GM12864 (cell line): ENCODE measurements at regions not wholly inside any gene's neighbourhood (a gene's known extent, or its start where the extent isn't known, plus 50 kb on each side); places are given as distances from the start of the nearest gene placed in this dataset.

Experiments
- DNase-seq: peaks from one replicate; pipeline ENCODE4 v3.0.0-alpha.2; 2011; ENCODE audit warnings: low read depth
- H3K4me3 ChIP-seq: 2 replicates; pipeline ENCODE4 v1.5.1; 2011; ENCODE audit warnings: mild to moderate bottlenecking, low read depth, low read length, control low read depth
- TF ChIP-seq, protein P1 (sequence below): IDR thresholded peaks from 2 replicates; pipeline ENCODE4 v1.5.1; 2011; ENCODE audit warnings: low read depth, mild to moderate bottlenecking, moderate library complexity, low read length, control low read depth, inconsistent platforms; ENCODE audit errors: missing control alignments

DNA sequence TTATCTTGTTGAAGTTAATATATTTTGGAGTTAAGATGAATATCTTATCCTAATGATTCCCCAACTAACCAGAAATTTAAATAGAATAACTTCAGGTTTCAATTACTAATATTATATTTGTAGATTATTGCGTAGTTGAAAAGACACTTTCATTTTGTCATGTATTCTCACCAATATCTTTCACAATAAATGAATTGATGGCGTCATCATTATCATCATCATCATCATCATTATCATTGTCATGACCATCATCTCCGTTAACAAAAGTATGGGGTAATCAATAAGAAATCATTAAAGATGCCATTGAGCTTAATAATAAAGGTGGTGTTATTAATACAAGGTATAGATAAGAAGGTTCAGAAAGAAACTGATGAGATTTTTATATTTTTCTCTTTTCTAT lies 768.8 kb upstream of the SLC10A2 start:
- DNase-seq, result no peak
- TF ChIP-seq, protein P1, sequence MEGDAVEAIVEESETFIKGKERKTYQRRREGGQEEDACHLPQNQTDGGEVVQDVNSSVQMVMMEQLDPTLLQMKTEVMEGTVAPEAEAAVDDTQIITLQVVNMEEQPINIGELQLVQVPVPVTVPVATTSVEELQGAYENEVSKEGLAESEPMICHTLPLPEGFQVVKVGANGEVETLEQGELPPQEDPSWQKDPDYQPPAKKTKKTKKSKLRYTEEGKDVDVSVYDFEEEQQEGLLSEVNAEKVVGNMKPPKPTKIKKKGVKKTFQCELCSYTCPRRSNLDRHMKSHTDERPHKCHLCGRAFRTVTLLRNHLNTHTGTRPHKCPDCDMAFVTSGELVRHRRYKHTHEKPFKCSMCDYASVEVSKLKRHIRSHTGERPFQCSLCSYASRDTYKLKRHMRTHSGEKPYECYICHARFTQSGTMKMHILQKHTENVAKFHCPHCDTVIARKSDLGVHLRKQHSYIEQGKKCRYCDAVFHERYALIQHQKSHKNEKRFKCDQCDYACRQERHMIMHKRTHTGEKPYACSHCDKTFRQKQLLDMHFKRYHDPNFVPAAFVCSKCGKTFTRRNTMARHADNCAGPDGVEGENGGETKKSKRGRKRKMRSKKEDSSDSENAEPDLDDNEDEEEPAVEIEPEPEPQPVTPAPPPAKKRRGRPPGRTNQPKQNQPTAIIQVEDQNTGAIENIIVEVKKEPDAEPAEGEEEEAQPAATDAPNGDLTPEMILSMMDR, result no peak
- no peak overlapping the region for H3K4me3 ChIP-seq

DNA sequence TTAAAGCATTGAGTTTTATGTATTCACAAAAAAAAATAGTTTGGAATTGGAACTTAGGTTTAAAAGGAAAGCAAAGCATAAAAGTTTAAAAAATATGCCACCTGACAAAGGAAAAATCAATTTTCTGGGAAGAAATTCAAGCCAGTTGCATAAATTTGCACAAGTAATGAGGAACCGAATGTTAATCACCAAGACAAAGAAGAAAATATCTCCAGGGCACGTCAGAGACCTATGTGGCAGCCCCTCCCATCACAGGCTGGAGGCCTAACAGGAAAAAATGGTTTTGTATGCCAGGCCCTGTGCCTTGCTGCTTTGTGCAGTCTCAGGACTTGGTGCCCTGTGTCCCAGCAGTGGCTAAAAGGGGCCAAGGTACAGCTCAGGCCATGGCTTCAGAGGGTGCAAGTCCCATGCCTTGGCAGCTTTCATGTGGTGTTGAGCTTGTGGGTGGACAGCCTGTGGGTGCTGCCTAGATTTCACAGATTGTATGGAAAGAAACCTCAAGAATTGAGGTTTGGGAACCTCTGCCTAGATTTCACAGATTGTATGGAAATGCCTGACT lies 767.2 kb upstream of the SLC10A2 start:
- H3K4me3 ChIP-seq, result no peak overlapping the region
- no peak for DNase-seq
- TF ChIP-seq, protein P1, result no peak

DNA sequence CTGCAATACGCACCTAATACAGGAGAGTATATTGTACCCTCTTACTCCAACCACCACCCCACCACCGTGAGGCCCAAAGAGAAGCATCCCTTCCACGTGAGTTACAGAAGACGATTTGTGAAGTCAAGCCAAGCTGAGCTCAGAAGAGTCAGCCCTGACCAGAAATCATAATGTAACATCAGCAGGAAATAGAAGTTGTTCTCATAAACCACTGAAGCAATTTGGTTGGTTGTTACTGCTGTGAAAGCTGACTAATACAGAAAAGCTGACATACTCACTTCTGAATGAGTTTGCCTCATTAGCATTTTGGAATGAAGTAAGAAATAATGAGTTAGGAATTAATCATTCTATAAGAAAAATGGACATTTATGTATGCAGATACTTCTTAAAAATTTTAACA lies 749.4 kb upstream of the SLC10A2 start:
- no peak for DNase-seq
- no peak overlapping the region for H3K4me3 ChIP-seq
- TF ChIP-seq, protein P1, result no peak

DNA sequence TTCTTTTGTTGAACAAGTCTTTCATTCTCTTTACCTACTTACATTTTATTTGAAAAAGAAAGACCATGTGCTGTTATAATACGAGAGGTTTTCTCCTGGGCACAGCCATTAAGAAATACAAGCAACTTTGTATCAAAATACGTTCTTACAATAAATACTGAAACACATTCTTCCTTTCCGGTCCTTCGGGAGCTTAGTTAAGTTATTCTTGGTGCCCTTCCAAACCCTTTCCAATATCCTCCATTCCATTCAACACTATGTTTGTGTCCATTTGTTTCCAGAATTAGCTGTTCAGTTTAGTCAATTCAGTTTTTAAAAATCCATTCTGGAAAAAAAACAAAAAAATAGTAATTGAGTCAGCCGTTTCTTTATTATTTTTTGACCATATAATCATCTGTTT lies 746.8 kb upstream of the SLC10A2 start:
- DNase-seq, result no peak
- no peak overlapping the region for H3K4me3 ChIP-seq
- TF ChIP-seq, protein P1, result no peak

DNA sequence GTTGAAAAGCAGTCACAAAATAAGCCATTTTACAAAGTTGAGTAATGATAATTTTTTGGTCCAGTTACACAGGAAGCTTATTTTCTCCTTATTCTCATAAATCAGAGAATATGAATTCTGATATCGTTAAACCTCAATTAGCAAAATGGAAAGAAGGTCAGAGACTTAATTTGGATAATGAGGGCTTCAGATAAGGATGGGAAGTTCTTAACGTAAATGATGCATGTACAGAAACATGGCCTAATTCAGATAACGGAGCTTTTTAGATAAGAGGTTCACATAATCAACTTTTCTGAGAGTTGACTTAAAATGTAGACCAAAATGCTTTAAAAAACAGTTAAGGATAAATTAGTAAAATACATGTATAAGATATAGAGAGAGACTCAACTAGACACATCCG lies 746.3 kb upstream of the SLC10A2 start:
- TF ChIP-seq, protein P1, result no peak
- no peak overlapping the region for H3K4me3 ChIP-seq
- no peak for DNase-seq

DNA sequence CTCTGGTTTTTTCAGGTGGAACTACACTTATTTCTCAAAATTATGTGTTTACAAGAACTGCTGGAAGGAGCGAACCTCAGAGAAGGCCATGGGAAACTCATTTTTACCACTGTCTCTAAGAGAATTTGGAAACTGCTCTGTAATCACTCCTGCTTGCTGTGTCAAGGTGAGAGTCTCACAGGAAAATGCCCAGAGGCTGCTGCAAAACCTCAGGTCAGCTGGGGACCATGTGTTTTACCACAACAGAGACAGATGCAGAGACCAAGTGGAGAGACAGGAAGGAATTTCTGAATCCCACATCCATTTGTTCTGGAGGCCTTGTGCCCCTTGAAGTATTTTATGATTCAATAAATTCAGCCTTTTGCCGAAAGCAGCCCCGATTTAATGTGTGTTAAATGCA lies 743.8 kb upstream of the SLC10A2 start:
- H3K4me3 ChIP-seq, result no peak overlapping the region
- TF ChIP-seq, protein P1, result no peak
- DNase-seq, result no peak

DNA sequence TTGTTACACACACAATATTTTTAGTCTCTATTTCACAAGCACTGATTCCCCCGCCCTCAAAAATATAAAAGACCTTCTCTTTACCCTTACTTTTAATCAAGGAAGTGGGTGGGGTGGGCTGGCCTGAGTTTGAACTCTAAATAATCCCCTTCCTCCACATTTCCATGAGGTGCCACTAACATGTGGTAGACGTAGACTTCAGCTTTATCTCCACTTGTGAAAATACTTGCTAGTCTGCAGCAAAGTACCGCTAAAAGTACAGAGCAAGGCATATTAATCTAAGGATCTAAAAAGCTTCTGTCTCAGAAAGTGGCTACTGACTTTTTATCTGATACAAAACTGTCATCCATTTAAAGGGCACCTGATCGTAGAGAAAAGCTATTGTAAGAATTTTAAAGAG lies 739.6 kb upstream of the SLC10A2 start:
- TF ChIP-seq, protein P1, result no peak
- no peak overlapping the region for H3K4me3 ChIP-seq

More for the DNA sequence above, 739.6 kb upstream of the SLC10A2 start:
- DNase-seq, result no peak
